ENCODE measurements at regions not wholly inside any gene's neighbourhood (a gene's known extent, or its start where the extent isn't known, plus 50 kb on each side); places are given as distances from the start of the nearest gene placed in this dataset.
"Not testable (repeated sequence)": the region's sequence is repeated elsewhere in the genome, so short reads cannot be mapped to it uniquely, and the experiment has no call there.

DNA sequence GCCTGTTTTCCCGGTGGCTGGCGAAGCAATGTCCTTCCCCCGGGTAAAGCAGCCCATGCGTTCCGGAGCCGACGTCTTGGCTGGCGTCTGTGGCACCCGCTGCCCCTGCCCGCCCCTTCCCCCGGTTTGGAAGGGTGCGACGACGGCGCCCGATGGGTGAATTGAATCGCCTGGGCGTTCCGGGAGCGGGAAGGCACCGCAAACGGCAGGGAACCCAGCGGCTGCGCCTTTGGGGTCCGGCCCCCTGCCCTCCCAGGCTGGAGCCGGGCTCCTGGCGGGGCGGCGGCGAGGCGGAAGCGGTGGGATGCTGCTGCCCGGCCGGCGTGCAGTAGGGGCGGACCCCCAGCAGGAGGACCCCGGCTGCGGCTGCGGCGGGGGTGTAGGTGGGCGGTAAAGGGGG is 123.6 kb upstream of the RHOU start:
- not testable (repeated sequence) for DNase-seq (ENCODE audit: low spot score)

DNA sequence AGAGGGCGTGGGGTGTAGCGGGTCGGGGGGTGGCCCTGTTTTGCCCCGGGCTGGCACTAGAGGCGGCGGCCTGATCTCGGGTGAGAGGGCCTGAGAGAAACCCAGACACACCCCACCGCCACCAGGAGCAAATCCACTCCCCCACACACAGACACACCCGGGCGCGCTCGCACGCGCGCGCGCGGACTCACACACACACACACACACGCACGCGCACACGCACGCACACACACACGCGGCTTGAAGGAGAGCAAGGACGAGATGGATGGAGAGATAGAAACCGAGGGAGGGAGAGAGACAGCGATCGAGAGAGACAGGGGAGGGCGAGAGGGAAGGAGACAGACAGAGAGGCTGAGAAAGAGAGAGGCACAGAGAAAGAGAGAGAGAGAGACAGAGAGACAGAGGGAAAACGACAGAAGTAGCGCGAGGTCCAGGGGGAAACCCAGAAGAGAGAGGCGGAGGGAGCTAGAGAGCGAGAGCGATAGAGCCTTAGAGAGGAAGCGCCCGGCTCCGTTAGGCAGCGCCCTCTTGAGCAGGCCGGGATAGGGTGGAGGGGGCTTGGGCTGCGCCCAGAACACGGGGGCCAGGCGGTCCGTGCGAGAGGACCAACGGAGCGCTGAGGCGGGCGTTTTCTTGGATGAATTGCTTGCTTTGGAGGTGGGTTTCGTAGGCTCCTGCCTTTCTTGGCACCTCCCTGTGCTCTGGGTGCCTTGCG is 113.1 kb upstream of the RHOU start:
- not testable (repeated sequence) for DNase-seq (ENCODE audit: low spot score)

DNA sequence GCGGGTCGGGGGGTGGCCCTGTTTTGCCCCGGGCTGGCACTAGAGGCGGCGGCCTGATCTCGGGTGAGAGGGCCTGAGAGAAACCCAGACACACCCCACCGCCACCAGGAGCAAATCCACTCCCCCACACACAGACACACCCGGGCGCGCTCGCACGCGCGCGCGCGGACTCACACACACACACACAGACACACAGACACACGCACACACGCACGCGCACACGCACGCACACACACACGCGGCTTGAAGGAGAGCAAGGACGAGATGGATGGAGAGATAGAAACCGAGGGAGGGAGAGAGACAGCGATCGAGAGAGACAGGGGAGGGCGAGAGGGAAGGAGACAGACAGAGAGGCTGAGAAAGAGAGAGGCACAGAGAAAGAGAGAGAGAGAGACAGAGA is 108.8 kb upstream of the RHOU start:
- DNase-seq (ENCODE audit: low spot score) = not testable (repeated sequence)

DNA sequence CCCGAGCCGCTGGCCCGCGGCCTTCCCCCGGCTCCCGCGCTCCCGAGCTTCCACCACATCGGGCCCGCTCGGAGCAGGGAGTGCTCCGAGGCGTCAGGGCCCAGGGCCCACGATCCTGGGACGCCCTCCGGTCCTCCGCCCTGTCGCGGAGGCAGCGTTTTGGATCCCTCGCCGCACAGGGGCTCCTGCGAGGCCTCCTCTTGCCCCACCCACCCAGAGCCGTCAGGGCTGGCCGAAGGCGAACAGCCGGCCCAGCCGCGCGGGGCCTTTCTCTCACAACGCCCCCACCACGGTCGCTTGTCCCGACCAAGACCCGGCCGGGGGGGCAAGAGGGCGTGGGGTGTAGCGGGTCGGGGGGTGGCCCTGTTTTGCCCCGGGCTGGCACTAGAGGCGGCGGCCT is 102.4 kb upstream of the RHOU start:
- DNase-seq (ENCODE audit: low spot score) = not testable (repeated sequence)

DNA sequence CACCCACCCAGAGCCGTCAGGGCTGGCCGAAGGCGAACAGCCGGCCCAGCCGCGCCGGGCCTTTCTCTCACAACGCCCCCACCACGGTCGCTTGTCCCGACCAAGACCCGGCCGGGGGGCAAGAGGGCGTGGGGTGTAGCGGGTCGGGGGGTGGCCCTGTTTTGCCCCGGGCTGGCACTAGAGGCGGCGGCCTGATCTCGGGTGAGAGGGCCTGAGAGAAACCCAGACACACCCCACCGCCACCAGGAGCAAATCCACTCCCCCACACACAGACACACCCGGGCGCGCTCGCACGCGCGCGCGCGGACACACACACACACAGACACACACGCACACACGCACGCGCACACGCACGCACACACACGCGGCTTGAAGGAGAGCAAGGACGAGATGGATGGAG is 100.0 kb upstream of the RHOU start:
- DNase-seq (ENCODE audit: low spot score) = peak; percentile 62

DNA sequence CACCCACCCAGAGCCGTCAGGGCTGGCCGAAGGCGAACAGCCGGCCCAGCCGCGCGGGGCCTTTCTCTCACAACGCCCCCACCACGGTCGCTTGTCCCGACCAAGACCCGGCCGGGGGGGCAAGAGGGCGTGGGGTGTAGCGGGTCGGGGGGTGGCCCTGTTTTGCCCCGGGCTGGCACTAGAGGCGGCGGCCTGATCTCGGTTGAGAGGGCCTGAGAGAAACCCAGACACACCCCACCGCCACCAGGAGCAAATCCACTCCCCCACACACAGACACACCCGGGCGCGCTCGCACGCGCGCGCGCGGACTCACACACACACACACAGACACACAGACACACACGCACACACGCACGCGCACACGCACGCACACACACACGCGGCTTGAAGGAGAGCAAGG is 97.8 kb upstream of the RHOU start:
- not testable (repeated sequence) for DNase-seq (ENCODE audit: low spot score)

DNA sequence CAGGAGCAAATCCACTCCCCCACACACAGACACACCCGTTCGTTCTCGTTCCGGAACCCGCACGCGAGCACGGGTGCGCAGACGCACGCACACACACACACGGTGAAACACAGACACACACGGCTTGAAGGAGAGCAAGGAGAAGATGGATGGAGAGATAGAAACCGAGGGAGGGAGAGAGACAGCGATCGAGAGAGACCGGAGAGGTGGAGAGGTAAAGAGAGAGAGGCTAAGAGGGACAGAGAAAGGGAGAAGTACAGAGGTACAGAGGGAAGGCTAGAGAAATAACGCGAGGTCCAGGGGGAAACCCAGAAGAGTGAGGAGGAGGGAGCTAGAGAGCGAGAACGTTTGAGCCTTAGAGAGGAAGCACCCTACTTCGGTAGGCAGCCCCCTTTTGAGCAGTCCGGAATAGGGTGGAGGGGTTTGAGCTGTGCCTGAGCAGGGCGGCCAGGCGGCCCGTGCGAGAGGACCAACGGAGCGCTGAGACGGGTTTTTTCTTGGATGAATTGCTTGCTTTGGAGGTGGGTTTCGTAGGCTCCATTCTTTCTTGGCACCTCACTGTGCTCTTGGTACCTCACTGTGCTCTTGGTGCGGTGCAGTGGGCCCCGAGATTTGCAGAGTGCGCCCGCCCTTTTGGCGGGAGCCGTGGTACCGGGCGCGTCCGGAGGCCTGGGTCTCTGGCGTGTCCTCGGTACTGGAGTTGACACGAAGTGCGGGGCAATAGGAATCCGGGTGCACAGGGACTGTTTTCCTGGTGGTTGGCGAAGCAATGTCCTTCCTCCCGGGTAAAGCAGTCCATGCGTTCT is 88.4 kb upstream of the RHOU start:
- DNase-seq (ENCODE audit: low spot score) = peak; percentile 67

DNA sequence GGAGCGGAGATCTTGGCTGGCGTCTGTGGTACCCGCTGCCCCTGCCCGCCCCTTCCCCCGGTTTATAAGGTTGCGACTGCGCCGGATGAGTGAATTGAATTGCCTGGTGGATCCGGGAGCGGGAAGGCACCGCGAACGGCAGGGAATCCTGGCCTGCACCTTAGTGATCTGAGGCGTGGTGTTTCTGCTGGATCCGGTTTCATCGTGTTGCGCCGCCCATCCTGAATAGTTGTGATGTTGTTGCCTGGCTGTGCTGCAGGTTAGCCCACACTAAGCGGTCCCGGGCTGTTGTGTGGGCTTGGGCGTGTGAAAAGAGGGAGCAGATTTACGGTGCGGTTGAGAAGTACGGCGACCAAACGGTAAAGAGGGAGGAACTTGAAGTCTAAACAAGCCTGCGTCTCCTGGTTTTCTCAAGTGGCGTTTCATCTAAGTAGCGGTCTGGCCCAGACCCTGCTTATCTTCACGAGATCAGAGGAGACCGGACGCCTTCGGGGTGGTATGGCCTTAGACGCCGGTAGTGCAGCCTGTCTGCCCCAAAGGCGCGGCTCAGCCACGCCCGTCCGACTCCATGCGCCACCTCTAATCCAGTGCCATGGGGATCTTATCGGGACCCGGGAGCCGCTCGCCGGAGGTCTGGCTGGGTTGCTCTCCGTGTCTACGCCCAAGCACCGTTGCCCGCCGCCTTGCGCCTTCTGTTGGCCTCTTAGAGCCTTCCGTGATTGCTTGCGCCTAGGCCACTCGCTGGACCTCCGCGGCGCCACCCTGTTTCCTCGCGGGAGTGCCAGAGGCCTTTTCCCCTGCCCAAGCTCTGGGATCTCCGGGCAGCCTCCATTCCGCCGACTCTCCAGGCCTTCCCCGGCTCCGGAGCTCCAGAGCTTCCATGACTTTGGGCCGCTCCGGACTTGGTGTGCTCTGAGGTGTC is 87.5 kb upstream of the RHOU start:
- DNase-seq (ENCODE audit: low spot score) = peak; percentile 79

DNA sequence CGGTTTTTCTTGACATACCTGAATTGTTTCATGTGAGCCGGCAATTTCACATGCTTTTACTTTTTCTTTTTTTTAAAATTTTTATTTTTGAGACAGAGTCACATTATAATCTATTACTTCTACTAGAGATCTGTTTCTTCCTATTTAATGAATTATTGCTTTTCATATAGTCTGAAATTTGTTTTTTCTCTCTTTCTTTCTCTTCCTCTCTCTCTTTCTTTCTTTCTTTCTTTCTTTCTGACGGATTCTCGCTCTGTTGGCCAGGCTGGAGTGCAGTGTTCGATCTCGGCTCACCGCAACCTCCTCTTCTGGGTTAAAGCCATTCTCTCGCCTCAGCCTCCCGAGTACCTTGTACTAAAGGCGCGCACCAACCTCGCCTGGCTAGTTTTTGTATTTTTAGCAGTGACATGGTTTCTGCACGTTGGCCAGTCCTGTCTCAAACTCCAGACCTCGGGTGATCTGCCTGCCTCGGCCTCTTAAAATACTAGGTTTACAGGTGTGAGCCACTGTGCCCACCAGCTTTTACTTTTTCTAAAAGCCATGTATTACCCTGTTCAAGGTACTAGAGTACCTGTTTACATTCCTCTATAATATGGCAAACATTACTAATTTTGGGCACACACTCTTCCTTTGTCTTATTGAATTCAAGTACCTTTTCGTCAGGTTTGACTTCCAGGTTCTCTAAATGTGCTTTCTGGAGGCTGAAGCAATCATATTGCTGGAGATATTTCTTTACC is 86.5 kb upstream of the RHOU start:
- no peak for DNase-seq (ENCODE audit: low spot score)

DNA sequence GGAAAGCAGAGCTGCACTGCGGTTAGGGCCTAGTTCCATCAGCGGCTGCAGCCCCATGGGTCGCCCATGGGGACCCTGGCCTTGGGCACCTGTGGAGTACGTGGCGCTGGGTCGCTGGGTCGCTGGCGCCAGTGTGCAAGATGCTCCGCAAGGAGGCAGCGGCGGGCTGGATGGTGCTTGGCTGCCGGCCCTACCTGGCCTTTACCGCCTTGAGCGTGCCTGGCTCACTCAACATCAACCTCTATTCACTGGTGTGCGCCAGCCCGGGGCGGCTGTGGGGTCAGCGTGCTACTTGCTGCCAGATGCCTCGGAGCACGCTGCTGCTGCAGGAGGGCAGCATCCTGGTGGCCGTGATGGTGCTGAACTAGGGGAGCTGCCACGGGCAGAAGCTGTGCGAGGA is 85.1 kb upstream of the RHOU start:
- DNase-seq (ENCODE audit: low spot score) = no peak

DNA sequence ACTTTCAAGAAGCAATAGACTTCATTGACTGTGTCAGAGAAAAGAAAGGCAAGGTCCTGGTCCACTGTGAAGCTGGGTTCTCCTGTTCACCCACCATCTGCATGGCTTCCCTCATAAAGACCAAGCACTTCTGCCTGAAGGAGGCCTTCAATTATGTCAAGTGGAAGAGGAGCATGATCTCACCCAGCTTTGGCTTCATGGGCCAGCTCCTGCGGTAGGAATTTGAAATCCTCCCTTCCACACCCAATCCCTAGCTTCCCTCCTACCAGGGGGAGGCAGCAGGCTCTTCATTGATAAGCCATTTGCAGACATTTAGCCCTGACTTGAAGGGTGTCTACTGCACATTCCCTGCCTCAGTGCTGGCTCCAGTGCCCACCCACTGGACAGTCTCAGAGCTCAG is 84.3 kb upstream of the RHOU start:
- no peak for DNase-seq (ENCODE audit: low spot score)

DNA sequence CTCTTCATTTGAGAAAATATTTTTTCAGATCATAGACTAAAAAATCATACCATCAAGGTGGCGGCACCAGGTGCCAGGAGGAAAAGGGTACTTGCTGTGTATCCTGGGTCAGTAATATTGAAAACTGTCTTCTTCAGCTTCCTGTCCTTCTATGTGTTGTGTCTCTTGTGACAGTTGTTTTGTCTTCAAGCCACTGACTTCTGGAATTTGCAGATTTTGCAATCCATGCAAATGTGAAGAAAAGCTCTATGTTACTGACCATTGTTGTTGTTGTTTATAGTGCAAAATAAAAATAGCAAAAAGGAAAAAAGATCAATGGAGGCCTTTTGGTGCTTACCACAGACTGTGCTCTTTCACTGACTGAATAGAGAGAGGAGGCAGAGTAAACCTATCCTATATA is 83.2 kb upstream of the RHOU start:
- no peak for DNase-seq (ENCODE audit: low spot score)

DNA sequence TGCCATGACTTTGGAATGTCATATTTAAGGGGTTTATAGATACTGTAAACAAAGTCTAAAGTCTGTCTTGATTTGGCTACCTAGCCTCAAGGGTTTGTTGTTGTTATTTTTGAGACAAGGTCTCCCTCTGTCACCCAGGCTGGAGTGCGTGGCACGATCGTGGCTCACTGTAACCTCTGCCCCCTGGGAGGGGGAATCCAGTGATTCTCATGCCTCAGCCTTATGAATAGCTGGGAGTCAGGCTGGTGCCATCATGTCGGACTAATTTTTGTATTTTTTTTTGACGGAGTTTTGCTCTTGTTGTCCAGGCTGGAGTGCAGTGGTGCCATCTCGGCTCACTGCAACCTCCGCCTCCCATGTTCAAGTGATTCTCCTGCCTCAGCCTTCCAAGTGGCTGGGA is 82.2 kb upstream of the RHOU start:
- DNase-seq (ENCODE audit: low spot score) = not testable (repeated sequence)

DNA sequence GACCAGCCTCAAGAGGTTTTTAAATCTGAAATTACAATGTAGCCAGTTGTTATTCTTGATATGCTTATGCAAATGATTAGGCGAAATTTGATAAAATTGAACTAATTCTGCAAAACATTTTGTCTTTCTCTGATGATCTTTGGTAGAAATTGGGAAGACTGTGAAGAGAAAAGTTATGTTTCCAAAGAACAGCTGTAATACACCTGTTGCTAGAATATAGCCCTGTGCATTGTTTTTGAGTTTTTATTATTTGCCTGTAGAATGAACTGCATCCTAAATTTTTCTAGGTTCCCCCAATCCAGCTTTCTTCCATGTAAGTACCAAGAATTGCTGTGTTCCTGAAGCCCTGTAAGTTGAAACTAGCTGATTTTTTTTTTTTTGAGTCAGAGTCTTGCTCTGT is 81.5 kb upstream of the RHOU start:
- no peak for DNase-seq (ENCODE audit: low spot score)

DNA sequence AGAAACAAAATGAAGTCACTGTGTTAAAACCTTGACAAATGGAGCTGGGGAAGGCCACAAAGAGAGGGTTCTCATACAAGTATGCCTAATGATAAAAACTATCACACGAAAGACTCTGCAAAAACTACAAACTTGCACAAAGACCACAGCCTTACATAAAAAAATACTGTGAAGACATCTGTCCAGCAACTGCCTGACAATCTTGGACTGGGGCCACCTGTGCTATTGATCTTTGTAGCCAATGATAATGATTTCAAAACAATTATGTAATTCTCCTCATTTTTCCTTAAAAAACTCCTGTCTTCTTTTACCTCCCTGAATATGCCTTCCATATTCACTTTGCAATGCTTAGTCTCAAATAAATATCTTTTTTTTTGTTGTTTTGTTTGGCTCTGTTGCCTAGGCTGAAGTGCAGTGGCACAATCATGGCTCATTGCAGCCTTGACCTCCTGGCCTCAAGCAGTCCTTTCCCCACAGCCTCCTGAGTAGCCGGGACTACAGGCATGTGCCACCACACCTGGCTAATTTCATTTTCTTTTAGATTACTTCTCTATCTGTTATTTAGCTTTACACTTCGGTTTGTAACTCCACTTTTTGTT is 79.4 kb upstream of the RHOU start:
- DNase-seq (ENCODE audit: low spot score) = no peak

DNA sequence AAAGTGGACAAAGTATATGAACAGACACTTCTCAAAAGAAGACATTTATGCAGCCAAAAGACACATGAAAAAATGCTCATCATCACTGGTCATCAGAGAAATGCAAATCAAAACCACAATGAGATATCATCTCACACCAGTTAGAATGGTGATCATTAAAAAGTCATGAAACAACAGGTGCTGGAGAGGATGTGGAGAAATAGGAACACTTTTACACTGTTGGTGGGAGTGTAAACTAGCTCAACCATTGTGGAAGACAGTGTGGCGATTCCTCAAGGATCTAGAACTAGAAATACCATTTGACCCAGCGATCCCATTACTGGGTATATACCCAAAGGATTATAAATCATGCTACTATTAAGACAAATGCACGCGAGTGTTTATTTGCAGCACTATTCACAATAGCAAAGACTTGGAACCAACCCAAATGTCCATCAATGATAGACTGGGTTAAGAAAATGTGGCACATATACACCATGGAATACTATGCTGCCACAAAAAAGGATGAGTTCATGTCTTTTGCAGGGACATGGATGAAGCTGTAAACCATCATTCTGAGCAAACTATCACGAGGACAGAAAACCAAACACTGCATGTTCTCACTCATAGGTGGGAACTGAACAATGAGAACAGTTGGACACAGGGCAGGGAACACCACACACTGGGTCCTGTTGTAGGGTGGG is 73.1 kb upstream of the RHOU start:
- not testable (repeated sequence) for DNase-seq (ENCODE audit: low spot score)

DNA sequence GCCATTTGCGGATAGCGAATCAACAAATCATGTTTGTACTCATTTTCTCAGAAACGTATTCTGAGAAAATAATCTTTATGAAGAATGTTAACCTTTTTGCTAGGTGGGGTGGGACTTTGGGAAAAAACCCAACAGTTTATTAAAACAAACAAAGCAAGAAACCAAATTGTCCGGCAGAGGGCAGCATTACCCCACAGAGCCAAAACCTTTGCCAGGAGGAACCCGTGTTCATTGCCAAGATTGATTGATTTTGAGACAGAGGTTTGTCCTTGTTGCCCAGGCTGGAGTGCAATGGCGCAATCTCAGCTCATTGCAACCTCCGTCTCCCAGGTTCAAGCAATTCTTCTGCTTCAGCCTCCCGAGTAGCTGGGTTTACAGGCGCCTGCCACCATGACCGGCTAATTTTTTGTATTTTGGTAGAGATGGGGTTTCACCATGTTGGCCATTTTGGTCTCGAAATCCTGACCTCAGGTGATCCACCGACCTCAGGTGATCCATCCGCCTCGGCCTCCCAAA is 70.8 kb upstream of the RHOU start:
- DNase-seq (ENCODE audit: low spot score) = peak; percentile 71

DNA sequence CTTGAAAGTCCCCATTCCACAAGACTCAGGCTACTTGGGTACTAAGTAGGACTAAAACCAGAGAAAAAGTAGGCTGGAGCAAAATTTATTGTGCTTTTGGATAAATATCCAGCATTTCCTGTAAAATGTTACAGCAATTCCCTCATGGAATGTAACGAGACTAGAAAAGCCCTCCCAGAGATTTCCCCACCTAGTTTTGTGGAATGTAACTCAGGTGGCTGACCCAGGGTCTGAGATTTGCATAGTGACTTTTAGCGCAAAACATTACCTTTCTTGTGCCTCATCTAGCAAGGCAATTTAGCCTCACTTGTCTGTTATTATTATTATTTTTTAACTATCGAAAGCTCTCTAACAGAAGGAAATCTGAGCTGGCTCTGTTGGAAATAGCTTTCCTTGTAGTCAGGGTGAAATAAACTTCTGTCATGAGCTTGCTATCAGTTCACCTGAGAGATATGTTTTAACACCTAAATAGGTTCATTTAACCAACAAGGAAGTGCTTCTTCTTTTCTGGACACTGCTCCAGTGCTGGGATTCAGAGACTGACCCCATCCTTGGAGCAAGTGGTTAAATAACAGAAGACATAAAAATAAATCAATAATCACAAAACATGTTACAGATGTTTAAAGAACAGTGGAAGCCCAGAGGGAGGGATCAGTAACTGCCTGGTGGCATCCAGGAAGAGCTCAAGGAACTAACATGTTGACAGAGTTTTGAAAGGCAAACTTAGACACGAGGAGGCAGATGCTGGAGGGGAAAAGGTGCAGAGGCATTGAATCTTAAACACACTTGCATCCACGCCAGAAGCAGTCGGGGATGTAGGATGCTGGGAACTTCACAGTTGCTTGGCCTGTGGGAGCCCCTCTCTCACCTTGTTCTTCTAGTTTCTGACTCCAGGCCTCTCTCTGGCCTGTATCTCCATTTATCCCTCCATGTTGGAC is 68.3 kb upstream of the RHOU start:
- DNase-seq (ENCODE audit: low spot score) = no peak
